Keratinocyte (primary cell): ENCODE measurements at regions not wholly inside any gene's neighbourhood (a gene's known extent, or its start where the extent isn't known, plus 50 kb on each side); places are given as distances from the start of the nearest gene placed in this dataset.

Source experiments
- DNase-seq: peaks from one replicate; pipeline ENCODE4 v3.0.0-alpha.2; 2011; ENCODE audit warnings: low read depth, missing footprints, low spot score
- FAIRE-seq: peaks from 2 replicates; lab custom pipeline; 2011; peaks lifted over from hg19 to GRCh38; lab: Jason Lieb, UNC
- H2AFZ ChIP-seq: 2 replicates; pipeline ENCODE4 v1.6.0; 2012; ENCODE audit warnings: low read length, control low read depth, inconsistent platforms; ENCODE audit not compliant: control insufficient read depth
- H3K27ac ChIP-seq: 2 replicates; pipeline ENCODE4 v1.5.1; 2011; ENCODE audit warnings: low read length; ENCODE audit not compliant: control insufficient read depth, insufficient read depth
- H3K27me3 ChIP-seq: 3 replicates; pipeline ENCODE4 v1.6.0; 2011; ENCODE audit warnings: low read length; ENCODE audit not compliant: control insufficient read depth, insufficient read depth; ENCODE audit errors: extremely low read depth
- H3K36me3 ChIP-seq, 2 experiments: 2 replicates in 1 of 2; 3 replicates in 1 of 2; pipeline ENCODE4 v1.5.1; 2011; ENCODE audit warnings: low read length in 2 of 2, mild to moderate bottlenecking in 1 of 2; ENCODE audit not compliant: control insufficient read depth in 2 of 2, insufficient read depth in 2 of 2; ENCODE audit errors: extremely low read depth in 1 of 2
- H3K4me1 ChIP-seq: 3 replicates; pipeline ENCODE4 v1.5.1; 2011; ENCODE audit warnings: low read length; ENCODE audit not compliant: control insufficient read depth, insufficient read depth; ENCODE audit errors: extremely low read depth
- H3K4me2 ChIP-seq: 3 replicates; pipeline ENCODE4 v1.6.0; 2011; ENCODE audit warnings: low read depth, low read length; ENCODE audit not compliant: control insufficient read depth, insufficient read depth; ENCODE audit errors: extremely low read depth
- H3K4me3 ChIP-seq, 3 experiments: fragments of 200-600 bp in 1 of 3; sonication (generic) in 1 of 3; 2 replicates in 2 of 3; 3 replicates in 1 of 3; pipeline ENCODE4 v1.5.1; 2011 to 2016; ENCODE audit warnings: low read length in 3 of 3, mild to moderate bottlenecking in 3 of 3, control low read depth in 2 of 3, inconsistent platforms in 1 of 3, low read depth in 1 of 3, mixed read lengths in 1 of 3, mixed run types in 1 of 3, moderate library complexity in 1 of 3; ENCODE audit not compliant: control insufficient read depth in 2 of 3, insufficient read depth in 2 of 3; ENCODE audit errors: extremely low read depth in 1 of 3
- H3K79me2 ChIP-seq: 2 replicates; pipeline ENCODE4 v1.6.0; 2012; ENCODE audit warnings: low read length; ENCODE audit not compliant: control insufficient read depth, insufficient read depth
- H3K9ac ChIP-seq: 3 replicates; pipeline ENCODE4 v1.6.0; 2011; ENCODE audit warnings: low read length; ENCODE audit not compliant: control insufficient read depth, insufficient read depth; ENCODE audit errors: extremely low read depth
- H3K9me1 ChIP-seq: 3 replicates; pipeline ENCODE4 v1.6.0; 2011; ENCODE audit warnings: low read length; ENCODE audit not compliant: control insufficient read depth, insufficient read depth; ENCODE audit errors: extremely low read depth
- H3K9me3 ChIP-seq: 2 replicates; pipeline ENCODE4 v1.5.1; 2012; ENCODE audit warnings: low read depth, low read length; ENCODE audit not compliant: control insufficient read depth
- H4K20me1 ChIP-seq: 3 replicates; pipeline ENCODE4 v1.6.0; 2011; ENCODE audit warnings: low read length; ENCODE audit not compliant: control insufficient read depth, insufficient read depth; ENCODE audit errors: extremely low read depth
- CTCF ChIP-seq, 3 experiments: IDR thresholded peaks in 1 of 3; conservative IDR thresholded peaks in 1 of 3; optimal IDR thresholded peaks in 1 of 3; 2 replicates in 2 of 3; 3 replicates in 1 of 3; pipeline versions ENCODE3 to v1.5.1; 2011; ENCODE audit warnings: low read length in 3 of 3, mild to moderate bottlenecking in 3 of 3, moderate library complexity in 2 of 3, control low read depth in 1 of 3, inconsistent platforms in 1 of 3; ENCODE audit not compliant: insufficient read depth in 2 of 3; ENCODE audit errors: extremely low read depth in 1 of 3
- EZH2 ChIP-seq: IDR thresholded peaks from one replicate; pipeline ENCODE4 v1.6.1; 2012; ENCODE audit warnings: inconsistent platforms, mild to moderate bottlenecking, low read length, moderate library complexity
- dilution Hi-C: fragments of 300-500 bp; cut with MboI; formaldehyde crosslinking; loops from one replicate; pipeline ENCODE4 v1.7.0; 2020; ENCODE audit warnings: low sequenced_read_pairs; ENCODE audit not compliant: extremely low pct_ligation_motif_present

GRCh38 chr2:193670478-193670877 is 1475.7 kb upstream of the TMEFF2 start:
- no peaks in the 10 kb centered on the region for H3K9me3 ChIP-seq
- H3K36me3 ChIP-seq, result no peaks in the 10 kb centered on the region
- H3K4me2 ChIP-seq, result no peak overlapping the region
- H4K20me1 ChIP-seq, result no peaks in the 10 kb centered on the region
- H3K4me1 ChIP-seq, result no peaks in the 10 kb centered on the region
- dilution Hi-C loops, result no loop called here
- no peaks in the 10 kb centered on the region for H3K27me3 ChIP-seq
- H3K4me3 ChIP-seq, result no peak overlapping the region
- H3K79me2 ChIP-seq, result no peaks in the 10 kb centered on the region
- no peak for DNase-seq
- TF ChIP-seq CTCF (optimal IDR thresholded peaks at IDR 0.05 in 1 of 3, IDR thresholded peaks at IDR 0.05 in 1 of 3, conservative IDR thresholded peaks at IDR 0.05 in 1 of 3; ENCODE audit: extremely low read depth in 1 of 3, insufficient read depth in 2 of 3, low read length in 3 of 3), result no peak
- TF ChIP-seq EZH2, result no peak
- no peak overlapping the region for H3K9ac ChIP-seq
- H2AFZ ChIP-seq, result no peak overlapping the region
- H3K27ac ChIP-seq, result no peak overlapping the region
- H3K9me1 ChIP-seq, result no peaks in the 10 kb centered on the region
- no peak for FAIRE-seq

- no peak for FAIRE-seq
- H3K36me3 ChIP-seq, result no peaks in the 10 kb centered on the region
- no peak overlapping the region for H3K4me2 ChIP-seq
- no peaks in the 10 kb centered on the region for H3K27me3 ChIP-seq
- H3K4me1 ChIP-seq, result no peaks in the 10 kb centered on the region
- no peaks in the 10 kb centered on the region for H3K9me3 ChIP-seq
- no peak overlapping the region for H2AFZ ChIP-seq
- H3K9ac ChIP-seq, result no peak overlapping the region
- dilution Hi-C loops, result no loop called here
- H3K9me1 ChIP-seq, result no peaks in the 10 kb centered on the region
- H3K4me3 ChIP-seq, result no peak overlapping the region
- TF ChIP-seq CTCF (optimal IDR thresholded peaks at IDR 0.05 in 1 of 3, IDR thresholded peaks at IDR 0.05 in 1 of 3, conservative IDR thresholded peaks at IDR 0.05 in 1 of 3; ENCODE audit: extremely low read depth in 1 of 3, insufficient read depth in 2 of 3, low read length in 3 of 3) (no peak), EZH2 (no peak)
- H4K20me1 ChIP-seq, result no peaks in the 10 kb centered on the region
- H3K27ac ChIP-seq, result no peak overlapping the region
- H3K79me2 ChIP-seq, result no peaks in the 10 kb centered on the region
- no peak for DNase-seq
These were observed 1474.0 kb upstream of the TMEFF2 start for GRCh38 chr2:193668557-193669323.
